ENCODE measurements at regions not wholly inside any gene's neighbourhood (a gene's known extent, or its start where the extent isn't known, plus 50 kb on each side); places are given as distances from the start of the nearest gene placed in this dataset.
A peak's percentile ranks its signal among the peaks of the same experiment; 100 is the strongest.

- Histone ChIP-seq H3K36me3 (ENCODE audit: control insufficient read depth, insufficient read depth, low read length) (no peaks in the 10 kb centered on the region), H2AFZ (ENCODE audit: low read length) (no peak overlapping the region), H4K20me1 (ENCODE audit: control insufficient read depth, extremely low read depth, insufficient read depth, low read length) (no peaks in the 10 kb centered on the region), H3K4me2 (ENCODE audit: extremely low read depth, insufficient read depth, low read length) (no peak overlapping the region), H3K27ac (ENCODE audit: insufficient read depth, low read length) (no peak overlapping the region), H3K79me2 (ENCODE audit: control insufficient read depth, insufficient read depth, low read length) (no peaks in the 10 kb centered on the region), H3K27me3 (ENCODE audit: control insufficient read depth, insufficient read depth, low read length) (no peaks in the 10 kb centered on the region), H3K9ac (ENCODE audit: insufficient read depth, low read length) (no peak overlapping the region), H3K9me3 (ENCODE audit: control insufficient read depth, insufficient read depth, low read depth, low read length) (no peaks in the 10 kb centered on the region), H3K4me1 (ENCODE audit: control insufficient read depth, extremely low read depth, insufficient read depth, low read length) (no peaks in the 10 kb centered on the region), H3K4me3 (replicated peaks in 1 of 4; ENCODE audit: control extremely low read depth in 1 of 4, insufficient read depth in 1 of 4, low read depth in 3 of 4, low read length in 4 of 4) (no peak overlapping the region)
- peak in 1 of 2 donors; percentile 64 for DNase-seq (ENCODE audit: low read depth in 2 of 2)
- TF ChIP-seq CTCF (conservative IDR thresholded peaks at IDR 0.05 in 1 of 2, IDR thresholded peaks at IDR 0.05 in 1 of 2; ENCODE audit: low read depth in 1 of 2, low read length in 2 of 2) = no peak
- TF ChIP-seq EZH2 (IDR thresholded peaks at IDR 0.05; ENCODE audit: low read length, missing control alignments) = no peak
Observed at GRCh38 chr4:107261241-107261874, 225.2 kb upstream of the DKK2 start.

GRCh38 chr4:107258359-107258758 lies 222.2 kb upstream of the DKK2 start:
- no peak overlapping the region for H3K9ac ChIP-seq (ENCODE audit: insufficient read depth, low read length)
- no peaks in the 10 kb centered on the region for H3K79me2 ChIP-seq (ENCODE audit: control insufficient read depth, insufficient read depth, low read length)
- no peak overlapping the region for H2AFZ ChIP-seq (ENCODE audit: low read length)
- TF ChIP-seq CTCF (conservative IDR thresholded peaks at IDR 0.05 in 1 of 2, IDR thresholded peaks at IDR 0.05 in 1 of 2; ENCODE audit: low read depth in 1 of 2, low read length in 2 of 2) = no peak
- no peak for TF ChIP-seq EZH2 (IDR thresholded peaks at IDR 0.05; ENCODE audit: low read length, missing control alignments)
- H3K4me2 ChIP-seq (ENCODE audit: extremely low read depth, insufficient read depth, low read length) = peak overlapping the region; percentile 37
- no peak overlapping the region for H3K4me3 ChIP-seq (replicated peaks in 1 of 4; ENCODE audit: control extremely low read depth in 1 of 4, insufficient read depth in 1 of 4, low read depth in 3 of 4, low read length in 4 of 4)
- H3K27me3 ChIP-seq (ENCODE audit: control insufficient read depth, insufficient read depth, low read length) = no peaks in the 10 kb centered on the region
- H3K27ac ChIP-seq (ENCODE audit: insufficient read depth, low read length) = no peak overlapping the region
- H3K36me3 ChIP-seq (ENCODE audit: control insufficient read depth, insufficient read depth, low read length) = no peaks in the 10 kb centered on the region
- H4K20me1 ChIP-seq (ENCODE audit: control insufficient read depth, extremely low read depth, insufficient read depth, low read length) = no peaks in the 10 kb centered on the region
- H3K9me3 ChIP-seq (ENCODE audit: control insufficient read depth, insufficient read depth, low read depth, low read length) = no peaks in the 10 kb centered on the region
- H3K4me1 ChIP-seq (ENCODE audit: control insufficient read depth, extremely low read depth, insufficient read depth, low read length) = no peaks in the 10 kb centered on the region
- DNase-seq (ENCODE audit: low read depth in 2 of 2) = peak; percentile 9 to 85

GRCh38 chr4:107255596-107255995 lies 219.5 kb upstream of the DKK2 start:
- H3K4me1 ChIP-seq (ENCODE audit: control insufficient read depth, extremely low read depth, insufficient read depth, low read length) = no peaks in the 10 kb centered on the region
- H3K36me3 ChIP-seq (ENCODE audit: control insufficient read depth, insufficient read depth, low read length) = no peaks in the 10 kb centered on the region
- no peak overlapping the region for H3K9ac ChIP-seq (ENCODE audit: insufficient read depth, low read length)
- no peak for TF ChIP-seq EZH2 (IDR thresholded peaks at IDR 0.05; ENCODE audit: low read length, missing control alignments)
- TF ChIP-seq CTCF (conservative IDR thresholded peaks at IDR 0.05 in 1 of 2, IDR thresholded peaks at IDR 0.05 in 1 of 2; ENCODE audit: low read depth in 1 of 2, low read length in 2 of 2) = no peak
- H4K20me1 ChIP-seq (ENCODE audit: control insufficient read depth, extremely low read depth, insufficient read depth, low read length) = no peaks in the 10 kb centered on the region
- no peaks in the 10 kb centered on the region for H3K27me3 ChIP-seq (ENCODE audit: control insufficient read depth, insufficient read depth, low read length)
- no peaks in the 10 kb centered on the region for H3K79me2 ChIP-seq (ENCODE audit: control insufficient read depth, insufficient read depth, low read length)
- H3K27ac ChIP-seq (ENCODE audit: insufficient read depth, low read length) = no peak overlapping the region
- no peak overlapping the region for H2AFZ ChIP-seq (ENCODE audit: low read length)
- H3K4me3 ChIP-seq (replicated peaks in 1 of 4; ENCODE audit: control extremely low read depth in 1 of 4, insufficient read depth in 1 of 4, low read depth in 3 of 4, low read length in 4 of 4) = no peak overlapping the region
- H3K4me2 ChIP-seq (ENCODE audit: extremely low read depth, insufficient read depth, low read length) = no peak overlapping the region
- peak in 1 of 2 donors; percentile 61 for DNase-seq (ENCODE audit: low read depth in 2 of 2)
- no peaks in the 10 kb centered on the region for H3K9me3 ChIP-seq (ENCODE audit: control insufficient read depth, insufficient read depth, low read depth, low read length)
